IPS-18c (cell line): ENCODE measurements at regions not wholly inside any gene's neighbourhood (a gene's known extent, or its start where the extent isn't known, plus 50 kb on each side); places are given as distances from the start of the nearest gene placed in this dataset.

Experiments used
- H3K4me3 ChIP-seq: 2 replicates; pipeline ENCODE4 v1.7.0; 2013; ENCODE audit warnings: low read depth, mild to moderate bottlenecking, low read length, moderate library complexity; ENCODE audit not compliant: insufficient read depth
- H3K9me3 ChIP-seq: one replicate; pipeline ENCODE4 v1.6.1; 2013; ENCODE audit warnings: mild to moderate bottlenecking, low read length, moderate library complexity; ENCODE audit not compliant: control insufficient read depth, insufficient read depth

GRCh38 chr3:106756901-106757300 is 620.3 kb upstream of the CCDC54 start:
- H3K4me3 ChIP-seq = no peak overlapping the region
- H3K9me3 ChIP-seq = no peaks in the 10 kb centered on the region

GRCh38 chr3:106758459-106758858 is 618.8 kb upstream of the CCDC54 start:
- no peaks in the 10 kb centered on the region for H3K9me3 ChIP-seq
- H3K4me3 ChIP-seq = no peak overlapping the region

GRCh38 chr3:106759731-106760130 is 617.5 kb upstream of the CCDC54 start:
- H3K4me3 ChIP-seq = no peak overlapping the region

GRCh38 chr3:106765342-106765741 is 611.9 kb upstream of the CCDC54 start:
- no peaks in the 10 kb centered on the region for H3K9me3 ChIP-seq
- no peak overlapping the region for H3K4me3 ChIP-seq

More at GRCh38 chr3:106759731-106760130, 617.5 kb upstream of the CCDC54 start:
- no peaks in the 10 kb centered on the region for H3K9me3 ChIP-seq

- Histone ChIP-seq H3K4me3 (no peak overlapping the region), H3K9me3 (no peaks in the 10 kb centered on the region)
These were observed 608.2 kb upstream of the CCDC54 start for GRCh38 chr3:106768941-106769480.

- H3K9me3 ChIP-seq = no peaks in the 10 kb centered on the region
- no peak overlapping the region for H3K4me3 ChIP-seq
These were observed 603.4 kb upstream of the CCDC54 start for GRCh38 chr3:106773795-106774194.

GRCh38 chr3:106783231-106783630 is 594.0 kb upstream of the CCDC54 start:
- H3K9me3 ChIP-seq = no peaks in the 10 kb centered on the region
- H3K4me3 ChIP-seq = no peak overlapping the region

GRCh38 chr3:106789276-106789675 is 588.0 kb upstream of the CCDC54 start:
- Histone ChIP-seq H3K9me3 (no peaks in the 10 kb centered on the region), H3K4me3 (no peak overlapping the region)

- Histone ChIP-seq H3K9me3 (no peaks in the 10 kb centered on the region), H3K4me3 (no peak overlapping the region)
These were observed 584.5 kb upstream of the CCDC54 start for GRCh38 chr3:106792716-106793115.

GRCh38 chr3:106794442-106794841 is 582.8 kb upstream of the CCDC54 start:
- Histone ChIP-seq H3K9me3 (no peaks in the 10 kb centered on the region), H3K4me3 (no peak overlapping the region)

GRCh38 chr3:106795553-106795952 is 581.7 kb upstream of the CCDC54 start:
- no peaks in the 10 kb centered on the region for H3K9me3 ChIP-seq
- H3K4me3 ChIP-seq = no peak overlapping the region

- H3K4me3 ChIP-seq = no peak overlapping the region
- no peaks in the 10 kb centered on the region for H3K9me3 ChIP-seq
These were observed 579.8 kb upstream of the CCDC54 start for GRCh38 chr3:106797461-106797860.

GRCh38 chr3:106805625-106806024 is 571.6 kb upstream of the CCDC54 start:
- no peak overlapping the region for H3K4me3 ChIP-seq
- no peaks in the 10 kb centered on the region for H3K9me3 ChIP-seq

GRCh38 chr3:106806964-106807363 is 570.3 kb upstream of the CCDC54 start:
- H3K9me3 ChIP-seq = no peaks in the 10 kb centered on the region
- no peak overlapping the region for H3K4me3 ChIP-seq

GRCh38 chr3:106809041-106809440 is 568.2 kb upstream of the CCDC54 start:
- H3K9me3 ChIP-seq = no peaks in the 10 kb centered on the region
- no peak overlapping the region for H3K4me3 ChIP-seq

- Histone ChIP-seq H3K4me3 (no peak overlapping the region), H3K9me3 (no peaks in the 10 kb centered on the region)
These were observed 567.5 kb upstream of the CCDC54 start for GRCh38 chr3:106809623-106810299.

GRCh38 chr3:106810300-106810875 is 566.9 kb upstream of the CCDC54 start:
- no peak overlapping the region for H3K4me3 ChIP-seq
- no peaks in the 10 kb centered on the region for H3K9me3 ChIP-seq

GRCh38 chr3:106811376-106811775 is 565.9 kb upstream of the CCDC54 start:
- no peak overlapping the region for H3K4me3 ChIP-seq
- H3K9me3 ChIP-seq = no peaks in the 10 kb centered on the region
